Trophoblast cell (in vitro differentiated cells and primary cell): ENCODE measurements at regions not wholly inside any gene's neighbourhood (a gene's known extent, or its start where the extent isn't known, plus 50 kb on each side); places are given as distances from the start of the nearest gene placed in this dataset.
A peak's percentile ranks its signal among the peaks of the same experiment; 100 is the strongest.
"Not testable (repeated sequence)": the region's sequence is repeated elsewhere in the genome, so short reads cannot be mapped to it uniquely, and the experiment has no call there.

ENCODE experiments used
- DNase-seq, 2 donors: peaks; one replicate each; pipeline ENCODE4 v3.0.0-alpha.2; 2016
- H2AFZ ChIP-seq: 2 replicates; pipeline ENCODE4 v1.6.1; 2013; ENCODE audit warnings: low read length, moderate library complexity, mild to moderate bottlenecking; ENCODE audit not compliant: insufficient read depth, poor library complexity
- H2AK5ac ChIP-seq: 2 replicates; pipeline ENCODE4 v1.6.1; 2013; ENCODE audit warnings: mild to moderate bottlenecking, low read length
- H2BK120ac ChIP-seq: 2 replicates; pipeline ENCODE4 v1.6.1; 2013; ENCODE audit warnings: low read length, mild to moderate bottlenecking, moderate library complexity; ENCODE audit not compliant: insufficient read depth, poor library complexity
- H2BK12ac ChIP-seq: 2 replicates; pipeline ENCODE4 v1.6.1; 2013; ENCODE audit warnings: mild to moderate bottlenecking, low read length, moderate library complexity
- H2BK5ac ChIP-seq: 2 replicates; pipeline ENCODE4 v1.6.1; 2013; ENCODE audit warnings: low read length, low read depth, moderate library complexity, mild to moderate bottlenecking; ENCODE audit not compliant: poor library complexity
- H3K14ac ChIP-seq: 2 replicates; pipeline ENCODE4 v1.6.1; 2013; ENCODE audit warnings: mild to moderate bottlenecking, low read length
- H3K18ac ChIP-seq: 2 replicates; pipeline ENCODE4 v1.6.1; 2013; ENCODE audit warnings: mild to moderate bottlenecking, low read length
- H3K23ac ChIP-seq: 2 replicates; pipeline ENCODE4 v1.6.1; 2013; ENCODE audit warnings: low read length
- H3K27ac ChIP-seq: 2 replicates; pipeline ENCODE4 v1.5.1; 2013; ENCODE audit warnings: low read depth, mild to moderate bottlenecking, inconsistent platforms, low read length, moderate library complexity
- H3K27me3 ChIP-seq: 2 replicates; pipeline ENCODE4 v1.6.1; 2013; ENCODE audit warnings: inconsistent platforms, mild to moderate bottlenecking, low read length, moderate library complexity; ENCODE audit not compliant: insufficient read depth
- H3K36me3 ChIP-seq, 2 experiments: 1 replicate in 1 of 2; 2 replicates in 1 of 2; pipeline ENCODE4 v1.6.1; 2013; ENCODE audit warnings: low read length in 2 of 2, mild to moderate bottlenecking in 2 of 2, moderate library complexity in 1 of 2; ENCODE audit not compliant: insufficient read depth in 2 of 2, control insufficient read depth in 1 of 2
- H3K4ac ChIP-seq: 2 replicates; pipeline ENCODE4 v1.6.1; 2013; ENCODE audit warnings: low read depth, mild to moderate bottlenecking, low read length, moderate library complexity
- H3K4me1 ChIP-seq, 2 experiments: 1 replicate in 1 of 2; 2 replicates in 1 of 2; pipeline ENCODE4 v1.6.1; 2013; ENCODE audit warnings: low read length in 2 of 2, mild to moderate bottlenecking in 2 of 2, moderate library complexity in 1 of 2; ENCODE audit not compliant: insufficient read depth in 2 of 2, control insufficient read depth in 1 of 2
- H3K4me2 ChIP-seq: 2 replicates; pipeline ENCODE4 v1.6.1; 2013; ENCODE audit warnings: inconsistent platforms, mild to moderate bottlenecking, low read length, moderate library complexity
- H3K4me3 ChIP-seq: 2 replicates; pipeline ENCODE4 v1.5.1; 2013; ENCODE audit warnings: mild to moderate bottlenecking, low read depth, low read length, inconsistent platforms
- H3K79me1 ChIP-seq: one replicate; pipeline ENCODE4 v1.6.1; 2013; ENCODE audit warnings: low read length
- H3K79me2 ChIP-seq: 2 replicates; pipeline ENCODE4 v1.6.1; 2013; ENCODE audit warnings: low read length, mild to moderate bottlenecking; ENCODE audit not compliant: control insufficient read depth, insufficient read depth, poor library complexity
- H3K9ac ChIP-seq: 2 replicates; pipeline ENCODE4 v1.6.1; 2013; ENCODE audit warnings: mild to moderate bottlenecking, low read length
- H3K9me3 ChIP-seq: 2 replicates; pipeline ENCODE4 v1.6.1; 2013; ENCODE audit warnings: low read depth, mild to moderate bottlenecking, control low read depth, inconsistent platforms, low read length; ENCODE audit not compliant: insufficient read depth
- H4K12ac ChIP-seq: 2 replicates; pipeline ENCODE4 v1.6.1; 2013; ENCODE audit warnings: low read depth, mild to moderate bottlenecking, low read length, moderate library complexity
- H4K8ac ChIP-seq: 2 replicates; pipeline ENCODE4 v1.6.1; 2013; ENCODE audit warnings: low read depth, mild to moderate bottlenecking, low read length, moderate library complexity
- H4K91ac ChIP-seq: one replicate; pipeline ENCODE4 v1.6.1; 2013; ENCODE audit warnings: low read depth, mild to moderate bottlenecking, low read length, moderate library complexity
- WGBS: extraction: QIAGEN DNeasy Blood & Tissue Kit; methylation state at CpG from one replicate; pipeline ENCODE4 v1.1.7; 2013; ENCODE audit warnings: missing lambda C conversion rate; ENCODE audit not compliant: insufficient read length, insufficient coverage; ENCODE audit errors: extremely low coverage; 5-methylcytosine and 5-hydroxymethylcytosine counted together

DNA sequence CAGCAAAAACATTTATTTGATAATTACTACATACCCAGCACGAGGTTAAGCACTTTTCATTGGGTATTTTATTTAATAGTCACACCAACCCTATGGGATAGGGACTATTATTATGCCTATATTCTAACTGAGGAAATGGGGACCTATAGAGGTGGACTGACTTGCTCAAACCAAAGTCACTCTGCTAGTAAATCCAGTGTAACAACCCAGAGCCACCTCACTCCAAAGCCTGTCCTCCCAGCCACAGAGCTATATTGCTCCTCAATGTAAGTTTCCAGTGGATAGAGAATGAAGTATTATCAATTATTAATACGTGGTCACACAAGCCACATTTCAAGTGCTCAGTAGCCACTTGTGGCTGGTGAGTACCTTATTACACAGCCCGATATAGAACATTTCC, 97.5 kb downstream of the RGS2 start:
- Histone ChIP-seq H3K36me3 (no peaks in the 10 kb centered on the region), H3K14ac (no peak overlapping the region), H2BK5ac (no peak overlapping the region), H3K27me3 (no peaks in the 10 kb centered on the region), H4K91ac (no peak overlapping the region), H2AK5ac (no peak overlapping the region), H2BK120ac (no peak overlapping the region), H3K79me1 (no peaks in the 10 kb centered on the region), H4K8ac (no peak overlapping the region), H2BK12ac (no peak overlapping the region), H2AFZ (no peak overlapping the region), H3K18ac (no peak overlapping the region), H3K4me3 (no peak overlapping the region), H3K4ac (no peak overlapping the region), H3K9me3 (no peaks in the 10 kb centered on the region), H3K79me2 (no peaks in the 10 kb centered on the region), H4K12ac (no peak overlapping the region), H3K4me2 (no peak overlapping the region), H3K23ac (no peak overlapping the region), H3K27ac (no peak overlapping the region), H3K4me1 (no peaks in the 10 kb centered on the region), H3K9ac (no peak overlapping the region)
- WGBS, result no CpG with 5 or more reads among the region's 3 CpGs
- DNase-seq, result no peak

DNA sequence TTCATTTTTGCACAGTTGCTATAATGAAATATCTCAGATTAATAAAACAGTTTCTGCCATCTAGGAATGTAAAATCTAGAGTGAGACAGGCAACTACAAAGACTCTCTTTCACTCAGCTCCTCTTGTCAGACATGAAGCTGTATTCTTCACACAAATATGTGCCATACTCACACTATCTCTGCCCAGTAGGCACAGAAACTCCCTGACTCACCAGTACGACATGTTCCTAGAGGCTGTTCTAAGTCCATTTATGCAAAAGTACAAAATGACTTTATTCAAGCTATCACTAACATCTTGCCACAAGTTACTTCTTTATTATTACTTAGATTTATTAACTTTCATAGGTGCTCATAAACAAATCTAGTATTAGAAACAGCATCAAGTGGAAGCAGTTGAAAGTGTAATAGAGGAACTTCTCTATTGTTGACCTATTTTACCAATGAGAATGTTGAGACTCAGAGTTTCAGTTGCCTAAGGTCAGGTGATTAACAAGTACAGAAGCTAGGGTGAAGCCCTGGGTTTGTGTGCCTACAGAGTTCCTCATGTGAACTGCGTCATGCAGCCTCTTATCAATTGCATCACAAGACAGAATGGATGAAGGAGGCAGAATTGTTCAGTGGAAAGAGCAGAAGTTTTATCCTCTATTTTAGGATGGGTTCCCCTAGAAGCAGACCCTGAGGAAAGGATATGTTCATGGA, 98.9 kb downstream of the RGS2 start:
- Histone ChIP-seq H3K4me1 (no peaks in the 10 kb centered on the region), H3K14ac (no peak overlapping the region), H4K91ac (no peak overlapping the region), H3K18ac (no peak overlapping the region), H3K79me1 (no peaks in the 10 kb centered on the region), H4K8ac (no peak overlapping the region), H3K36me3 (no peaks in the 10 kb centered on the region), H2AFZ (no peak overlapping the region), H2BK5ac (no peak overlapping the region), H3K79me2 (no peaks in the 10 kb centered on the region), H3K4me3 (no peak overlapping the region), H3K4ac (no peak overlapping the region), H4K12ac (no peak overlapping the region), H2BK12ac (no peak overlapping the region), H3K9ac (no peak overlapping the region), H3K9me3 (no peaks in the 10 kb centered on the region), H3K27ac (no peak overlapping the region), H2BK120ac (no peak overlapping the region), H3K4me2 (no peak overlapping the region), H3K27me3 (no peaks in the 10 kb centered on the region), H3K23ac (no peak overlapping the region), H2AK5ac (no peak overlapping the region)
- DNase-seq, result peak; percentile 8 to 19
- whole genome bisulfite sequencing, result no CpG with 5 or more reads among the region's 2 CpGs

DNA sequence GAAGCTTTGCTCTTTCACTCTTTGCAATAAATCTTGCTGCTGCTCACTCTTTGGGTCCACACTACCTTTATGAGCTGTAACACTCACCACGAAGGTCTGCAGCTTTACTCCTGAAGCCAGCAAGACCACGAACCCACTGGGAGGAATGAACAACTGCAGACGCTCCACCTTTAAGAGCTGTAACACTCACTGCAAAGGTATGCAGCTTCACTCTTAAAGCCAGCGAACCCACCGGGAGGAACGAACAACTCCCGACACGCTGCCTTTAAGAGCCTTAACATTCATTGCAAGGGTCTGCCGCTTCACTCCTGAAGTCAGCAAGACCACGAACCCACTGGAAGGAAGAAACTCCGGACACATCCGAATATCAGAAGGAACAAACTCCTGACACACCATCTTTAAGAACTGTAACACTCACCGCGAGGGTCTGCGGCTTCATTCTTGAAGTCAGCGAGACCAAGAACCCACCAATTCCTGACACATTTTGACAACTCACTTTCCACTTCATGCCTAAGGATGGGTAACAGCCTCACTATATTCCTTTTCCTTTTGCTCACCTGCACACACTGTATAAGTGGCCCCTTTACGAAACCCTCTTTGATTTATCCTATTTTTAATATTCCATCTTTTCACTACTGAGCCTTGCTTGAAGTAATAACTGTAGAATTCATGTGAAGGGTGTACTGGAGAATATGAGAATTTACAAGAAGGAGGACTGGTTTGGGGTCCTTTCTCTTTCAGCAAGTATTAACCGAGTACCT, 103.2 kb downstream of the RGS2 start:
- H3K27me3 ChIP-seq, H2BK12ac ChIP-seq, H4K8ac ChIP-seq, H3K18ac ChIP-seq, H3K14ac ChIP-seq, H3K36me3 ChIP-seq, H4K91ac ChIP-seq, H3K23ac ChIP-seq, H3K4ac ChIP-seq, H3K4me1 ChIP-seq, H3K27ac ChIP-seq, H3K9me3 ChIP-seq, H3K79me2 ChIP-seq, H3K4me2 ChIP-seq, H3K4me3 ChIP-seq, H2BK5ac ChIP-seq, H3K79me1 ChIP-seq, H2AK5ac ChIP-seq, H2AFZ ChIP-seq, H4K12ac ChIP-seq, H3K9ac ChIP-seq, H2BK120ac ChIP-seq: not testable (repeated sequence)
- DNase-seq, result peak in 1 of 2 donors; percentile 5
- WGBS, result no CpG with 5 or more reads among the region's 18 CpGs

- Histone ChIP-seq H2BK5ac (no peak overlapping the region), H3K36me3 (no peaks in the 10 kb centered on the region), H3K9ac (no peak overlapping the region), H2AFZ (no peak overlapping the region), H2BK120ac (no peak overlapping the region), H3K79me1 (no peaks in the 10 kb centered on the region), H3K18ac (no peak overlapping the region), H4K12ac (no peak overlapping the region), H3K4me1 (no peaks in the 10 kb centered on the region), H3K27me3 (no peaks in the 10 kb centered on the region), H3K23ac (no peak overlapping the region), H3K4me2 (no peak overlapping the region), H3K4ac (no peak overlapping the region), H3K4me3 (no peak overlapping the region), H4K8ac (no peak overlapping the region), H3K79me2 (no peaks in the 10 kb centered on the region), H4K91ac (no peak overlapping the region), H2AK5ac (no peak overlapping the region), H3K27ac (no peak overlapping the region), H2BK12ac (no peak overlapping the region), H3K9me3 (no peaks in the 10 kb centered on the region), H3K14ac (no peak overlapping the region)
- no CpG with 5 or more reads among the region's 3 CpGs for WGBS
- DNase-seq, result no peak
Measured at GRCh38 chr1:192913683-192914082, 104.8 kb downstream of the RGS2 start.
